ENCODE measurements at regions not wholly inside any gene's neighbourhood (a gene's known extent, or its start where the extent isn't known, plus 50 kb on each side); places are given as distances from the start of the nearest gene placed in this dataset.

DNA sequence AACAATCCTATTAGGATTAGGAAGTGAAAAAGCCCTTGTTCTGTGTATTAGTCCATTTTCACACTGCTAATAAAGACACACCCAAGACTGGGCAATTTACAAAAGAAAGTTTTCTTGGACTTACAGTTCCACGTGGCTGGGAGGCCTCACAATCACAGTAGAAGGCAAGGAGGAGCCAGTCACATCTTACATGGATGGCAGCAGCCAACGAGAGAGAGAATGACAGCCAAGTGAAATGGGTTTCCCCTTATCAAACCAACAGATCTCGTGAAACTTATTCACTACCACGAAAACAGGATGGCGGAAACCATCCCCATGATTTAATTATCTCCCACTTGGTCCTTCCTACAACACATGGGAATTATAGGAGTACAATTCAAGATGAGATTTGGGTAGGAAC lies 248.2 kb upstream of the KCNMB2 start:
- no peaks in the 10 kb centered on the region for H3K36me3 ChIP-seq
- intact Hi-C loops (cut with DNase I; ENCODE audit: low total_unique reads): no loop called here
- TF ChIP-seq CTCF (IDR thresholded peaks at IDR 0.05): no peak
- no peak overlapping the region for H3K27ac ChIP-seq
- no peaks in the 10 kb centered on the region for H3K27me3 ChIP-seq
- H3K9me3 ChIP-seq: no peaks in the 10 kb centered on the region
- no peak overlapping the region for H3K4me3 ChIP-seq
- H3K4me1 ChIP-seq: peaks cover 0 to 7% (median 0%) of the 10 kb centered on the region in 4 donors
- DNase-seq: no peak

DNA sequence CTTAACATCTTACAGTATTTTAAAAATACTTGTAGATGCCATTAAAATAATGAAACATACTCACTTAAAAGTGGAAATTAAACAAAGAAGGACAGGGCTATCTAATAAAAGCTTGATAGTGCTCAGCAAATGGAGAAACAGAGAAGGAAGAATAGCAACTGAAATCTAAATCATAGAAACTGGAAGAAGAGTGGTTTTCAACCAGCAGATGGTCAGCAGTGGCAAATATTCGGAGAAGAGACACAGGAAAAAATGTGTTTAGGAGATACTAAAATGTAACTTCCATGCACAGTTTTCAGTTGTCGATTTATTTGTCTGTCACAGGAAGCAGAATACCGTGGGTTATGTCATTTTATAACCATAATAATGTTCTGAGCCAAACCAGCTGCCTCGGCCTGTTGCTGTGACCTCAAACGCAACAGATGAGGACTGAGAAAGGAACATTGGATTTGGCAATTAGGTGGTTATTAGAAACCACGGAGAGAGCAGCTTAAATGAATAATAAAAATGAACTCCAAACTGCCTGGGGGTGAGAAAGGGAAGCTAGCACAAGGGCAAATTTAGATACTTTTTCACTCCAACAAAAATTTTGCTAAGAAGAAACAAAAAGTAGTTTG lies 246.6 kb upstream of the KCNMB2 start:
- TF ChIP-seq CTCF (IDR thresholded peaks at IDR 0.05): no peak
- Histone ChIP-seq H3K36me3 (no peaks in the 10 kb centered on the region), H3K9me3 (no peaks in the 10 kb centered on the region), H3K4me3 (no peak overlapping the region), H3K27ac (no peak overlapping the region), H3K27me3 (no peaks in the 10 kb centered on the region), H3K4me1 (peaks cover 0 to 7% (median 0%) of the 10 kb centered on the region in 4 donors)
- intact Hi-C loops (cut with DNase I; ENCODE audit: low total_unique reads): no loop called here
- peak in 1 of 2 donors; percentile 32 for DNase-seq

- no peak overlapping the region for H3K4me3 ChIP-seq
- H3K9me3 ChIP-seq: no peaks in the 10 kb centered on the region
- no peak for DNase-seq
- no peaks in the 10 kb centered on the region for H3K27me3 ChIP-seq
- TF ChIP-seq CTCF (IDR thresholded peaks at IDR 0.05): no peak
- peaks cover 0 to 7% (median 0%) of the 10 kb centered on the region in 4 donors for H3K4me1 ChIP-seq
- intact Hi-C loops (cut with DNase I; ENCODE audit: low total_unique reads): no loop called here
- no peak overlapping the region for H3K27ac ChIP-seq
- H3K36me3 ChIP-seq: no peaks in the 10 kb centered on the region
Observed at GRCh38 chr3:178291574-178292370, 244.5 kb upstream of the KCNMB2 start.

- no peaks in the 10 kb centered on the region for H3K9me3 ChIP-seq
- no peak for TF ChIP-seq CTCF (IDR thresholded peaks at IDR 0.05)
- H3K36me3 ChIP-seq: no peaks in the 10 kb centered on the region
- no peaks in the 10 kb centered on the region for H3K27me3 ChIP-seq
- no peak overlapping the region for H3K4me3 ChIP-seq
- intact Hi-C loops (cut with DNase I; ENCODE audit: low total_unique reads): no loop called here
- H3K27ac ChIP-seq: no peak overlapping the region
- no peaks in the 10 kb centered on the region for H3K4me1 ChIP-seq
- no peak for DNase-seq
Observed at GRCh38 chr3:178295292-178295912, 240.8 kb upstream of the KCNMB2 start.

DNA sequence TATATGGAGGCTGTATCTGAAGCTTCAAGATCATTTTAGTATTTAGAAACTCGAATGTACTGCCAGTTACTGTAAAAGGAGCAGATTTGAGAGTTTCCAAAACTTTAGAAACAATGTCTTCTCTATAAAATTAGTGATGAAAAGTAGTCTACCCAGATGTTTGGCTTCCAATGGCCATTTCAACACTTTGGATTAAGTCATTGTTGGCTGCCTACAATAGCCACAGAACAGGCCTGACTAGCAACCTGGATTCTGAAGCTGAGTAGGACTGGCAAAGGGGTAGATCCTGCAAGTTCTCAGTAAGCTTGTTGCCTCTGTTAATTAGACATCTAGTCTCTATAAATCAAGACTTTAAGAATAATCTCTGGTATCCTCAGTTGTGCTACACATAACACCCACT lies 239.0 kb upstream of the KCNMB2 start:
- DNase-seq: no peak
- Histone ChIP-seq H3K27me3 (no peaks in the 10 kb centered on the region), H3K4me3 (no peak overlapping the region), H3K27ac (no peak overlapping the region), H3K36me3 (no peaks in the 10 kb centered on the region), H3K4me1 (no peaks in the 10 kb centered on the region), H3K9me3 (no peaks in the 10 kb centered on the region)
- intact Hi-C loops (cut with DNase I; ENCODE audit: low total_unique reads): no loop called here
- TF ChIP-seq CTCF (IDR thresholded peaks at IDR 0.05): no peak
